ENCODE measurements at regions not wholly inside any gene's neighbourhood (a gene's known extent, or its start where the extent isn't known, plus 50 kb on each side); places are given as distances from the start of the nearest gene placed in this dataset.
"Not testable (repeated sequence)": the region's sequence is repeated elsewhere in the genome, so short reads cannot be mapped to it uniquely, and the experiment has no call there.

DNA sequence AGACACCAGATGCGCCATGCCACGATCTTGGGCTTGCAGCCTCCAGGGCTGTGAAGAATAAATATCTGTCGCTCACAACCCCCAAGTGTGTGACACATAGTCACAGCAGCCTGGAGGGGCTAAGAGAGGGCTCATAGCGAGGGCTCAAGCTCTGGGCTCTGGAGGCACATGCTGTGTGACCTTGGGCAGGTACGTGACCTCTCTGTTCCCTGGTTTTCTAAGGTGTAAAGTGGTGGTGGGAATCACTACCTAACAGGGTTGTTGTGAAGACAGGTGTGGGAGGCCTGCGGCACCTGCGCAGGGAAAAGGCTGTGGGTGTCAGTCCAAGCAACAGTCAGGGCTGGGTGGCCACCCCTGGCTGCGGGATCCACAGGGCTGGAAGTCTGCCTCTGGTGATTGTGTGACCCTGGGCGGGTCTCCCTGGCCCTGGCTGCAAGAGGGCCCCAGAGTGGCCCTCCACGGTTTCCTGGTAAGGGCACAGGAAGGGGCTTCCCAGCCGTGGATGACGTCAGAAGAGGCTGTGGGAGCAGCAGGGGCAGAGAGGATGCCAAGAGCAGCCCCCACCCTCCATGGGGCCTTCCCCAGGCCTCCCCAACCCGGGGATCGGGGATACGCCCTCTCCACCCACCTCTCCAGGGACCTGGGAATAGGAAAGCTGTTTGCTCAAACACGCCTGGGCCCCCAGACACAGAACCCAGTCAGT, 218.8 kb upstream of the SGCG start:
- DNase-seq, result no peak

DNA sequence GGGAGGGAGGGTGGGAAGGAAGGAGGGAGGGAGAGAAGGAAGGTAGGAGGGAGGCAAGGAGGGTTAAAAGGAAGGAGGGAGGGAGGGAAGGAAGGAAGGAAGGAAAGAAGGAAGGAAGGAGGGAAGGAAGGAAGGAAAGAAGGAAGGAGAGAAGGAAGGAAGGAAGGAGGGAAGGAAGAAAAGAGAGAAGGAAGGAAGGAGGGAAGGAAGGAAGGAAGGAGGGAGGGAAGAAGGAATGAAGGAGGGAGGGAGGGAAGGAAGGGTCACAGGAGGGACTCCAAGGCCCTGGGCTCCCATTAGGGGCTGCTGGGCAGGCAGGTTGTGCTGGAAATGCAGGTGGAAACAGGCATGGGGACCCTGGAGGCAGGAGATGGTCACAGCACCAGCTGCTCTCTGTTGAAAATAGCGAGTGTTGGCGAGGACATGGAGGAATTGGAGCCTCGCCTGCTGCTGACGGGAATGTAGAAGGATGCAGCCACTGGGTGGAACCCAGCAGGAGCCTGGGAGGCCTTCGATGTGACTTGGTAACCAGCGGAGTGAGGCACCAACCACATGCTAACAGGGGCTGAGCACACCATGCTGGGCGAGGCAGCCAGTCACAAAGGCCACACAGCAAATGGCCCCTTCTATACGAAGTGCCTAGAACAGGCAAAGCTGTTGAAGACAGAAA, 217.3 kb upstream of the SGCG start:
- not testable (repeated sequence) for DNase-seq

GRCh38 chr13:22964245-22964966, 216.4 kb upstream of the SGCG start:
- no peak for DNase-seq

DNA sequence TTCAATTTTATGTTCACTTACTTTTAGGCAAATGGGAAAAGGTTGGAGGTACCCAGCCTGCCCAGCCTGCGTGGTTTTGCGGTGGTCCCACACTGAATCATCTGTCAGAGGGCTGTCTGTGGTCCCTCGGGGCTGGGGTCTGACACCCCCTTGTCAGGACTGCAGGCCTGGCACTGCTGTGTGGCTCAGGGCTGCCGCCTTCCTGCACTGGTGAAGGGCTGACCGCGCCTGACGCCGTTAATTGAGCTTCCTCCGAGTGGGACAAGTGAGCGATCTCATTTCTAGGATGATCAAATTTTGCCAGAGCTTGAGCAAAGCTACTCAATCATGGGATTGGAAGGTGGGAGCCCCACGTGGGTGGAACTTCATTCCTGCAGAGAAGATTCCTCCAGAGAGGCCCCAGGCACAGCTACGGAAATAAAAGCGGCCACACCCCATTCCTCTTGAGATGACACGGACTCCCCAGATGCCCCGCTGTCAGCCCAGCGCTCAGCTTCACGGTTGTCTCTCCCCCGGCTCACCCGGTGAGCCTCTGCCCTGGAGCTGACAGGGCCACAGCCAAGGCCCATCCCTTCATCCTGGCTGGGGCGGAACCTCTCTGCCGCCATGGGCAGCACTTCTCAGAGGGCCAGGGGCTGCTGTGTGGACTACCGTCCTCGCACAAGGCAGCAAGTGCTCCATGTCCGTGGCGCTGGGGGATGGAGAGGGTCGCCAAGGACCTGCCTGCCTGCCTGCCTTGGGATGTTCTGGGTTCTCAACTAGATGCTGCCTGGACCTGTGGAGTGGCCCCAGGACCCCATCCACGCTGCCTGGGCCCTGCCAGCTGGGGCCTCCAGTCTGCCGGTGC, 215.5 kb upstream of the SGCG start:
- DNase-seq, result not testable (repeated sequence)

GRCh38 chr13:22965858-22966239, 214.9 kb upstream of the SGCG start:
- DNase-seq, result not testable (repeated sequence)

- not testable (repeated sequence) for DNase-seq
Observed at GRCh38 chr13:22966753-22967152, 214.0 kb upstream of the SGCG start.

- no peak for DNase-seq
Observed at GRCh38 chr13:22967669-22968068, 213.1 kb upstream of the SGCG start.

DNA sequence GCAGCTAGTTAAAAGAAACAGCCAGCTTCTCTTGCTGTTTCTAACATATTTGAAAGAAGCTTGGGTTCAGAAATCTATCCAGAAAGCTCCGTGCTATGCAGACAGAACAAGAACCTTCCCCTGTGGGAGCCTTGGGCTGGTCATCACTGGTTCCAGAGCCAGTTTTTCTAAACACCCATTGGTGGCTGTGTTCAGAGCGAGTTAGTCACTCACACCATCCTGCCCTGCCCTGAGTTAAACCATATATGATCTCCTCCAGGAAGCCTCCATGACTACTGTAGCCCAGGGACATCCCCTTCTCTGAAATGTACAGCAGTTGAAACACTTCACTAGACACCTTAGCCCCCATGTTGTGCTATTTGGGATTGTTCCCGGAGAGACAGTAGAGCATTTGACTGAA, 200.8 kb upstream of the SGCG start:
- DNase-seq, result no peak

- no peak for DNase-seq
Observed at GRCh38 chr13:22980936-22981335, 199.8 kb upstream of the SGCG start.

DNA sequence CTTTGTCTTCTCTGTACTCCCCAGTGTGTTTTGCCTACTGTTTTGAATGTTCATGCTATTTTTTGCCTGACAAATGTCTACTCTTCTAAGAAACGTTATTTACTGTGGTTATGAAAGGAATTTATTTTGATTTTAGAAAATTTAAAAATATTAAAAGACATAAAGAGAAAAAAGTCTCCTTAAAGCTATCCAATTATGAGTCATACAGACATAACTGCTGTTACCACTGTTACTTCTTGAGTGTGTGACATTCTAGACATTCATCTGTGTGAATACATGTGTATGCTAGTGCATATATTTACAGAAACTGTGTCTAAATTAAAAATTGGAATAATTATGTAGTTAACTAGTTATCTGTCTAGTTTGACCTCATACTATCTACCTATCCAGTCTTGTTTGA, 187.6 kb upstream of the SGCG start:
- no peak for DNase-seq

- DNase-seq, result no peak
Observed at GRCh38 chr13:23003446-23003845, 177.3 kb upstream of the SGCG start.

DNA sequence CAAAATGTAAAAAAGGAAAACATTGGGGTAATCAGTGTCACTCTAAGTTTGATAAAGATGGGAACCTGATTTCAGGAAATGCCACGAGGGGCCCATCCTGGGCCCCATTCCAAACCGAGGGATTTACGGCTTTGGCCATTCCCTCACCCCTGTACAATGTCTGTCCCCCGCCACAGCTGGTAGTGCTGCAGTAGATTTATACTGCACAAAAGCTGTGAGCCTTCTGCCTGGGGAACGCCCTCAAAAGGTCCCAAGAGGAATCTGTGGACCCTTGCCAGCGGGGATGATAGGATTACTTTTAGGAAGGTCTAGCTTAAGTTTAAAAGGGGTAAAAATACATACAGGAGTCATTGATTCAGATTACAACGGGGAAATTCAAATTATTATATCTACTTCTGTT, 173.4 kb upstream of the SGCG start:
- no peak for DNase-seq

DNA sequence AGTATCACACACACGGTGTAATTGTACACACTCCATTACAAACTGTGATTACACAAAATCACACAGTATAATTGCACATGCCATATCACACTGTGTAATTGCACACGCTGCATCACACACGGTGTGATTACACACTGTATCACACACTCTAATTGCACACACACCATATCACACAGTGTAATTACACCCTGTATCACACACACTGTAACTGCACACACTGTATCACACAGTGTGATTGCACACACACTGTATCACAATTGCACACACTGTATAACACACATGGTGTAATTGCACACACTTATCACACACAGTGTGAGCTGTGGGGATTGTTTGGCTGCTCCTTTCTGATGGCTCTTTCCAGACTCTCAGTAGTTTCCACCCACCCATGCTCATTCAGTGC, 162.6 kb upstream of the SGCG start:
- no peak for DNase-seq

- peak; percentile 1 to 38 for DNase-seq
Observed at GRCh38 chr13:23020246-23020843, 160.4 kb upstream of the SGCG start.

DNA sequence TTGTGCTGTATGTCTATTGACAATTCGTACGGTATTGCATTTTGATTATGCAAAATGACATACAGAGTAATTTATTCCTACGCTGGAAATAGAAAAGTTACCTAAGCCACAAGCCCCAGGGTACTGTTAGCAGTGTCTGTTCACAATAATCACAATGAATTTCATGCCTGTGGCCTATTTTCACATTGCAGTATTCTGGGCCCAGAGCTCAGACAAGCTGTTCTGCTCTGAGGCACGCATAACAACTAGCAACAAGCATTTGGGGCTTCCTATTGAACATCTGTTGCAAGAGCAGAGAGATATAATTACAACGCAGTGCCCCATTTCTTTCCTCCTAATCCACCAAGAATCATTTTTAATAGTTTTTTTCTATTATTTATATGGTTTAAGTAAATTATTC, 158.9 kb upstream of the SGCG start:
- DNase-seq, result no peak

GRCh38 chr13:23022704-23023103, 158.1 kb upstream of the SGCG start:
- no peak for DNase-seq

DNA sequence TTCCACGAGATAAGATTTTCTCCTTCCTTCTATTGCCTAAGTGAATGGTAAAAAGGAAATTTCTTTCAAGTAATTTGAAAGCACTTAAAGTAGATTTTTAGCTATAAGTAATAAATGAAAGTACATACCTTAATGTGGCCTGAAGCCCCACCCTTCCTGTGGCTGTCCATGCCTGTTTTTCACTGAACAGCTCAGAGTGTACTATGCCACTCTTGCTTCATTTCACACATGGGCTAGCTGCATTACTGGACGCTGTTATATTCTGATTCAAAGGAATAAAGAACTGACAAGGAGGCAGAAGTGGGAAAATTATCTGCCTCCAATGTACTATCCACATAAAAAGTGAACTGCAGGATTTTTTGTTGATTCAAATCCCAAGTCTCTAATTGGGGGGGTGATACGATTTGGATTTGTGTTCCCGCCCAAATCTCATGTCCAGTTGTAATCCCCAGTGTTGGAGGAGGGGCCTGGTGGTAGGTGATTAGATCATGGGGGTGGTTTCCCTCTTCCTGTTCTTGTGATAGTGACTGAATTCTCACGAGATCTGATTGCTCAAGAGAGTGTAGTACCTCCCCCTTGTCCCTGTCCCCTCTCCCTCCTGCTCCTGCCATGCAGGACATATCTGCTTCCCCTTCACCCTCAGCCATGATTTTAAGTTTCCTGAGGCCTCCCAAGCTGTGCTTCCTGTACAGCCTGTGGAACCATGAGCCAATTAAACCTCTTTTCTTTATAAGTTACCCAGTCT, 154.7 kb upstream of the SGCG start:
- DNase-seq, result no peak

DNA sequence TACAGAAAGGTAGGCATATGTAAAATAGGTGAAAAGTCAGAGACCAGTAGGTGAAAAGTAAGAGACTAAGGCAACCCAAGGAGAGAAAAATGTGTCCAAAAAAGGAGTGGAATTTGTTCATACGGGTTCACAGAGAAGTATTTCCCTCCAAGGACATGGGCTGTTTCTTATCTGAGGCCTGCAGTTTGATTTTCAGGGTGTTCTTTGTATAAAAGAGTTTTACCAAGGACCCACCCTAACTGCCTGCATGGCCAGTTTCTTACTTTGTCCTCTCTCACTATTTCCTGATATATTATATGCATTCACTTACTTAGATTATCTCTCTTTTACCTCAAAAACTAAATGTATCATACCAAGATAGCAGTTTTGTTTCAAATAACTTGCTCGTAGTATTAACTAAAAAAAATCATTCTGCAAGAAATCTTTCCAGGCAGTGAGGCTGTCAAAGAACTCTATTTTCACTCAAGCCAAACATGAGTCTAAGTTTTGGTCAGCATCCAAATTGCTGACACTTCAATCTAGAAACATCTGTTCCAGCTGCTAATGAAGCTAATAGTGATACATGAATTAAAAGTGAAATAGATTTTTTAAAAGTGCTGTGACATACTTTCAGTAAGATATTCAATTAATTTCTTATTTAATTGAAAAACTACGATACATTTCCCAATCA, 141.4 kb upstream of the SGCG start:
- DNase-seq, result no peak

DNA sequence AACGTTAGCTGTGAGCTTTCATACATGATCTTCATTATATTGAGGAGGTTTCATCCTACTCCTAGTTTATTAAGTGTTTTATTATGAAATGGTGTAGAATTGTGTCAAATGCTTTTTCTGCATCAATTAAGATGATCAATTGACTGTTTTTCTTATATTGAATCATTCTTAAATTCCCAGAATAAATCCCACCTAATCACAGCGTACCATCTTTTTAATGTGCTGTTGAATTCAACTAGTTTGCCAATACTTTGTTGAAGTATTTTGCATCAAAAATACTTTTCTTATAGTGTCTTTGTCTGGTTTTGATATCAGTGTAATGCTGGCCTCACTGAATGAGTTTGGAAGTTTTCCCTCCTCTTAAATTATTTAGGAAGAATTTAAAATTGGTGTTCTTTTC, 138.6 kb upstream of the SGCG start:
- DNase-seq, result no peak

DNA sequence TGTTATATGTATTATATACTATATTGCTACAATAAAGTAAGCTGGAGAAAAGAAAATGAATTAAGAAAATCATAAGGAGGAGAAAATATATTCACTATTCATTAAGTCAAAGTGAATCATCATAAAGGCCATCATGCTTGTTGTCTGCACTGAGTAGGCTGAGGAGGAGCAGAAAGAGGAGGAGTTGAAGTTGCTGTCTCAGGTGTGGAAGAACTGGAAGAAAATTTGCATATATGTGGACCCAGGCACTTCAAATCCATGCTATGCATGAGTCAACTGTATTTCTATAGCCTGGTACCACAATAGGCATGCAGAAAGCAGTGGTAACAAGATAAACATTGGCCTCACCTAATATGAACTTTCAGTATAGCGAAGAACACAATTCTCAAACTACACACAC, 135.9 kb upstream of the SGCG start:
- DNase-seq, result no peak

GRCh38 chr13:23050126-23050525, 130.7 kb upstream of the SGCG start:
- DNase-seq, result no peak
